WTC11 (cell line): ENCODE measurements at regions not wholly inside any gene's neighbourhood (a gene's known extent, or its start where the extent isn't known, plus 50 kb on each side); places are given as distances from the start of the nearest gene placed in this dataset.

Experiments
- ATAC-seq: fragments of 200-7000 bp; cut with Tn5 transposase; 2 replicates; pipeline ENCODE4 v1.10.0; 2021; ENCODE audit warnings: mild to moderate bottlenecking, moderate library complexity
- CTCF ChIA-PET: fragments of 300-600 bp; sonication (Branson Sonifier 250); formaldehyde crosslinking; loops from one replicate; lab custom pipeline; 2021; ENCODE audit warnings: antibody characterized with exemption; lab: Charles Lee
- POLR2A ChIA-PET: fragments of 350-600 bp; sonication (Branson Sonifier 250); formaldehyde crosslinking; loops from one replicate; lab custom pipeline; 2021; ENCODE audit warnings: antibody characterized with exemption; lab: Charles Lee
- DNase-seq: peaks from one replicate; pipeline ENCODE4 v3.0.0; 2021; ENCODE audit warnings: low spot score
- H3K27ac Mint-ChIP-seq: 2 replicates; pipeline ENCODE4 v1.8.0; 2021; ENCODE audit warnings: mixed read lengths
- H3K27me3 Mint-ChIP-seq: 2 replicates; pipeline ENCODE4 v1.8.0; 2021; ENCODE audit warnings: low read depth, mild to moderate bottlenecking, moderate library complexity, mixed read lengths
- H3K36me3 Mint-ChIP-seq: 2 replicates; pipeline ENCODE4 v1.8.0; 2021; ENCODE audit warnings: mixed read lengths
- H3K4me1 Mint-ChIP-seq: 2 replicates; pipeline ENCODE4 v1.8.0; 2022; ENCODE audit warnings: mixed read lengths
- H3K4me3 Mint-ChIP-seq: 2 replicates; pipeline ENCODE4 v1.8.0; 2021; ENCODE audit warnings: mild to moderate bottlenecking, moderate library complexity, mixed read lengths
- H3K9me3 Mint-ChIP-seq: 2 replicates; pipeline ENCODE4 v1.8.0; 2021; ENCODE audit warnings: mixed read lengths
- FOXP1 ChIP-seq: sonication (generic); formaldehyde crosslinking; IDR thresholded peaks from 2 replicates; pipeline ENCODE4 v1.8.0; 2022; ENCODE audit warnings: missing genetic modification reagents, mild to moderate bottlenecking, moderate library complexity, borderline replicate concordance
- GABPB1 ChIP-seq: sonication (generic); formaldehyde crosslinking; IDR thresholded peaks from 2 replicates; pipeline ENCODE4 v1.8.1; 2023; ENCODE audit warnings: mild to moderate bottlenecking, missing genetic modification reagents
- HMGA2 ChIP-seq: fragments of 250-450 bp; sonication (Bioruptor Pico); IDR thresholded peaks from 2 replicates; pipeline ENCODE4 v1.4.0; 2021; ENCODE audit warnings: mild to moderate bottlenecking, moderate library complexity
- IRF1 ChIP-seq: sonication (generic); formaldehyde crosslinking; IDR thresholded peaks from 2 replicates; pipeline ENCODE4 v1.8.0; 2023; ENCODE audit warnings: missing genetic modification reagents
- JAZF1 ChIP-seq: fragments of 250-450 bp; sonication (Bioruptor Pico); IDR thresholded peaks from 2 replicates; pipeline ENCODE4 v1.9.0; 2021; ENCODE audit warnings: moderate library complexity, mild to moderate bottlenecking, inconsistent platforms
- NR3C1 ChIP-seq: sonication (generic); formaldehyde crosslinking; conservative IDR thresholded peaks from 2 replicates; pipeline ENCODE4 v1.8.1; 2023; ENCODE audit warnings: low read depth, mild to moderate bottlenecking, missing genetic modification reagents
- PRRX2 ChIP-seq: fragments of 250-450 bp; sonication (Bioruptor Pico); IDR thresholded peaks from 2 replicates; pipeline ENCODE4 v1.8.0; 2021; ENCODE audit warnings: mild to moderate bottlenecking
- SMAD4 ChIP-seq: sonication (generic); formaldehyde crosslinking; IDR thresholded peaks from 2 replicates; pipeline ENCODE4 v1.8.0; 2022; ENCODE audit warnings: mild to moderate bottlenecking, missing genetic modification reagents
- STAT6 ChIP-seq: sonication (generic); formaldehyde crosslinking; conservative IDR thresholded peaks from 2 replicates; pipeline ENCODE4 v1.8.1; 2023; ENCODE audit warnings: mild to moderate bottlenecking, low read depth, missing genetic modification reagents, moderate library complexity
- TEAD1 ChIP-seq: sonication (generic); formaldehyde crosslinking; IDR thresholded peaks from 2 replicates; pipeline ENCODE4 v1.8.0; 2022; ENCODE audit warnings: mild to moderate bottlenecking, missing genetic modification reagents
- ZNF232 ChIP-seq: sonication (generic); formaldehyde crosslinking; IDR thresholded peaks from 2 replicates; pipeline ENCODE4 v1.8.0; 2022; ENCODE audit warnings: mild to moderate bottlenecking, missing genetic modification reagents
- ZNF416 ChIP-seq: fragments of 250-450 bp; sonication (Bioruptor Pico); IDR thresholded peaks from 2 replicates; pipeline ENCODE4 v1.9.0; 2021; ENCODE audit warnings: mild to moderate bottlenecking, inconsistent platforms
- ZNF671 ChIP-seq: fragments of 250-450 bp; sonication (Bioruptor Pico); IDR thresholded peaks from 2 replicates; pipeline ENCODE4 v1.8.0; 2021; ENCODE audit warnings: mild to moderate bottlenecking
- ZSCAN18 ChIP-seq: fragments of 250-450 bp; sonication (Bioruptor Pico); IDR thresholded peaks from 2 replicates; pipeline ENCODE4 v2.1.2; 2022; ENCODE audit warnings: mild to moderate bottlenecking, moderate library complexity
- TF ChIP-seq, protein P1 (sequence below): sonication (generic); formaldehyde crosslinking; IDR thresholded peaks from 2 replicates; pipeline ENCODE4 v1.8.0; 2022; ENCODE audit warnings: mild to moderate bottlenecking, missing genetic modification reagents
- TF ChIP-seq, protein P2 (sequence below): sonication (generic); formaldehyde crosslinking; IDR thresholded peaks from 2 replicates; pipeline ENCODE4 v1.8.1; 2022; ENCODE audit warnings: missing genetic modification reagents, borderline replicate concordance
- TF ChIP-seq, protein P3 (sequence below): sonication (generic); formaldehyde crosslinking; IDR thresholded peaks from 2 replicates; pipeline ENCODE4 v1.8.1; 2023; ENCODE audit warnings: mild to moderate bottlenecking, missing genetic modification reagents, moderate library complexity
- TF ChIP-seq, protein P4 (sequence below): sonication (generic); formaldehyde crosslinking; IDR thresholded peaks from 2 replicates; pipeline ENCODE4 v1.8.1; 2023; ENCODE audit warnings: mild to moderate bottlenecking, missing genetic modification reagents

DNA sequence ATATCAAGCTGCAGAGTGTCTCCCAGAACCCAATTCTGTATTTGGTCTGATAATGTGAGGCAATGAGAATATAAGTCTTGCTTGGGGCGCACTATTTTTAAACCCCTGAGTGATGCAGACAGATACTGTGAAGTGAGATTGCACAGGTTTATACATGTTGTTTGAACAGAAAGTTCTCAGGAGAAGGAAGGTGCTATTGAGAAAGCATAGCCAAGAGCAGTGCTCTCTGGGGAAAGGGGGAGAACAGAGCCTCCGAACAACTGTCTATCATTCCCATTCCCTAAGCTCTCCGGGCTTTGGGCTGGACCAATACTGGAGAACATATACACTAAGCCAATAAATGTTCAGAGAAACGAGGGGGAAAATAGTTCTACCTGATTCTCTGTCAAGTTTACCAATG is 75.8 kb downstream of the PERP start:
- POLR2A ChIA-PET = interaction anchor here (0.6 kb wide), 1 partner anchor 84 kb away, joined by 8 read pairs; no protein-coding TSS in a partner anchor
- ATAC-seq = no peak
- no peaks in the 10 kb centered on the region for H3K36me3 Mint-ChIP-seq
- no peak overlapping the region for H3K27ac Mint-ChIP-seq
- no peaks in the 10 kb centered on the region for H3K9me3 Mint-ChIP-seq
- H3K4me1 Mint-ChIP-seq = no peaks in the 10 kb centered on the region
- no peak for TF ChIP-seq FOXP1
- TF ChIP-seq GABPB1 = no peak
- TF ChIP-seq, protein P1, sequence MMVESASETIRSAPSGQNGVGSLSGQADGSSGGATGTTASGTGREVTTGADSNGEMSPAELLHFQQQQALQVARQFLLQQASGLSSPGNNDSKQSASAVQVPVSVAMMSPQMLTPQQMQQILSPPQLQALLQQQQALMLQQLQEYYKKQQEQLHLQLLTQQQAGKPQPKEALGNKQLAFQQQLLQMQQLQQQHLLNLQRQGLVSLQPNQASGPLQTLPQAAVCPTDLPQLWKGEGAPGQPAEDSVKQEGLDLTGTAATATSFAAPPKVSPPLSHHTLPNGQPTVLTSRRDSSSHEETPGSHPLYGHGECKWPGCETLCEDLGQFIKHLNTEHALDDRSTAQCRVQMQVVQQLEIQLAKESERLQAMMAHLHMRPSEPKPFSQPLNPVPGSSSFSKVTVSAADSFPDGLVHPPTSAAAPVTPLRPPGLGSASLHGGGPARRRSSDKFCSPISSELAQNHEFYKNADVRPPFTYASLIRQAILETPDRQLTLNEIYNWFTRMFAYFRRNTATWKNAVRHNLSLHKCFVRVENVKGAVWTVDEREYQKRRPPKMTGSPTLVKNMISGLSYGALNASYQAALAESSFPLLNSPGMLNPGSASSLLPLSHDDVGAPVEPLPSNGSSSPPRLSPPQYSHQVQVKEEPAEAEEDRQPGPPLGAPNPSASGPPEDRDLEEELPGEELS (CRISPR knock-in tag) = no peak
- no peak for TF ChIP-seq IRF1 (CRISPR knock-in tag)
- TF ChIP-seq, protein P2, sequence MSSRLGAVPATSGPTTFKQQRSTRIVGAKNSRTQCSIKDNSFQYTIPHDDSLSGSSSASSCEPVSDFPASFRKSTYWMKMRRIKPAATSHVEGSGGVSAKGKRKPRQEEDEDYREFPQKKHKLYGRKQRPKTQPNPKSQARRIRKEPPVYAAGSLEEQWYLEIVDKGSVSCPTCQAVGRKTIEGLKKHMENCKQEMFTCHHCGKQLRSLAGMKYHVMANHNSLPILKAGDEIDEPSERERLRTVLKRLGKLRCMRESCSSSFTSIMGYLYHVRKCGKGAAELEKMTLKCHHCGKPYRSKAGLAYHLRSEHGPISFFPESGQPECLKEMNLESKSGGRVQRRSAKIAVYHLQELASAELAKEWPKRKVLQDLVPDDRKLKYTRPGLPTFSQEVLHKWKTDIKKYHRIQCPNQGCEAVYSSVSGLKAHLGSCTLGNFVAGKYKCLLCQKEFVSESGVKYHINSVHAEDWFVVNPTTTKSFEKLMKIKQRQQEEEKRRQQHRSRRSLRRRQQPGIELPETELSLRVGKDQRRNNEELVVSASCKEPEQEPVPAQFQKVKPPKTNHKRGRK (CRISPR knock-in tag) = no peak
- TF ChIP-seq, protein P3, sequence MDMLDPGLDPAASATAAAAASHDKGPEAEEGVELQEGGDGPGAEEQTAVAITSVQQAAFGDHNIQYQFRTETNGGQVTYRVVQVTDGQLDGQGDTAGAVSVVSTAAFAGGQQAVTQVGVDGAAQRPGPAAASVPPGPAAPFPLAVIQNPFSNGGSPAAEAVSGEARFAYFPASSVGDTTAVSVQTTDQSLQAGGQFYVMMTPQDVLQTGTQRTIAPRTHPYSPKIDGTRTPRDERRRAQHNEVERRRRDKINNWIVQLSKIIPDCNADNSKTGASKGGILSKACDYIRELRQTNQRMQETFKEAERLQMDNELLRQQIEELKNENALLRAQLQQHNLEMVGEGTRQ (CRISPR knock-in tag) = no peak
- TF ChIP-seq STAT6 (CRISPR knock-in tag) = no peak
- TF ChIP-seq ZNF671 (CRISPR knock-in tag) = no peak
- no peak for TF ChIP-seq TEAD1 (CRISPR knock-in tag)
- no peak for TF ChIP-seq HMGA2 (CRISPR knock-in tag)
- TF ChIP-seq NR3C1 (CRISPR knock-in tag) = no peak
- TF ChIP-seq ZSCAN18 (CRISPR knock-in tag) = no peak
- no peak for TF ChIP-seq SMAD4 (CRISPR knock-in tag)
- TF ChIP-seq, protein P4, sequence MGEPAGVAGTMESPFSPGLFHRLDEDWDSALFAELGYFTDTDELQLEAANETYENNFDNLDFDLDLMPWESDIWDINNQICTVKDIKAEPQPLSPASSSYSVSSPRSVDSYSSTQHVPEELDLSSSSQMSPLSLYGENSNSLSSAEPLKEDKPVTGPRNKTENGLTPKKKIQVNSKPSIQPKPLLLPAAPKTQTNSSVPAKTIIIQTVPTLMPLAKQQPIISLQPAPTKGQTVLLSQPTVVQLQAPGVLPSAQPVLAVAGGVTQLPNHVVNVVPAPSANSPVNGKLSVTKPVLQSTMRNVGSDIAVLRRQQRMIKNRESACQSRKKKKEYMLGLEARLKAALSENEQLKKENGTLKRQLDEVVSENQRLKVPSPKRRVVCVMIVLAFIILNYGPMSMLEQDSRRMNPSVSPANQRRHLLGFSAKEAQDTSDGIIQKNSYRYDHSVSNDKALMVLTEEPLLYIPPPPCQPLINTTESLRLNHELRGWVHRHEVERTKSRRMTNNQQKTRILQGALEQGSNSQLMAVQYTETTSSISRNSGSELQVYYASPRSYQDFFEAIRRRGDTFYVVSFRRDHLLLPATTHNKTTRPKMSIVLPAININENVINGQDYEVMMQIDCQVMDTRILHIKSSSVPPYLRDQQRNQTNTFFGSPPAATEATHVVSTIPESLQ (CRISPR knock-in tag) = no peak
- TF ChIP-seq ZNF416 (CRISPR knock-in tag) = no peak
- no peak for TF ChIP-seq PRRX2 (CRISPR knock-in tag)
- no peak for TF ChIP-seq JAZF1 (CRISPR knock-in tag)
- TF ChIP-seq ZNF232 (CRISPR knock-in tag) = no peak
- TF ChIP-seq, all 79 proteins: peak for 0
- DNase-seq = no peak
- Mint-ChIP-seq H3K27me3 (no peaks in the 10 kb centered on the region; the same call in none of the 2 replicates), H3K4me3 (no peak overlapping the region)
- CTCF ChIA-PET = interaction anchor here (1.2 kb wide), 1 partner anchor 24 kb away, joined by 3 read pairs; no protein-coding TSS in a partner anchor
